ENCODE measurements at regions not wholly inside any gene's neighbourhood (a gene's known extent, or its start where the extent isn't known, plus 50 kb on each side); places are given as distances from the start of the nearest gene placed in this dataset.

DNA sequence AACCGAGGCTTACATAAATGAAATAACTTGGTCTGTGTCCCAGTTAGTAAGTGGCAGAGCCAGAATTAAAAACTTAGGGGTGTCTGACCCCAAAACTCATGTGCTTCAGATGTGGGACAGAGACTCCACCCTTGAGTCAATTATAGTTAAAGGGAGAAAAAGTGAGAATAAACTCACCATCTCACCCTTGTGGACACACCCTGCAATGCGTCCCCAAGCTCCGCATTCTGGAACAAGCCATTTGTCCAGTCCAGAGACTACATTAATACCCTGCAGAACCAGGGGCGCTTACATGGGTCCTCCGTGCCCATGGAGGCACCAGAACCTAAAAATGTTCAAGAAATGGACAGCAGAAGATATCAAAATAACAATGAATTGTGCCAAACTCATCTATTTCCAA, 207.0 kb upstream of the ZNF507 start:
- in situ Hi-C loops (cut with HindIII; ENCODE audit: low sequenced_read_pairs) = no loop called here

DNA sequence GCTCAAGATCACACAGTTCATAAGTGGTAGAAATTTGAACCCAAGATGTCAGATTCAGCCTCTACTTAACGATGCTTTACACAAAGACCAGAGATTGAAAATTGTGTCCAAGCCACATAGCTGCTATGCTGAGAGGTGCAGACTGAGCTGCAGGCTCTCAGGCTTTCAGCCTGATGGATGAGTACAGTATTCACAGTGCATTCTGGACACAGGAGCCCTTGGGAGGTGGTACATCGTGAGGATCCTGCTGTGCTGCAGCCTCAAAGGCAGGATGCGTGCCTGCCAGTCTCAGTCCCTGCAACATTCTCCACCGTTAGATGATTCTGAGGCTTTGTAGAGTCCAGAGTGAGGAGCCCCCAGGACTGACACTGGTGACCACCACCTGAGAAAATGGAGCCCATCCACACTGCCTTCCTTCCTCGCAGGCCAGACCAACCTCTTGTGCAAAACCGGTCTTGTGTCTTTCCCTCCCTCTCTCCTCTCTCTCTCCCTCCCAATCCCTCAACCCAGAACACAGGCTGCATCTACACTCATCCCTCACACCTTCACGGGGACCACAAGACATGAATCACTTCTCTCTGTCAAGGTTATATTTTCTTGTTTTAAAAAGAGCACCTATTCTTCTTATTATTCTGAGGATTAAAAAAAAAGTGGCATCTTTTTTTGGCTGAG, 203.4 kb upstream of the ZNF507 start:
- in situ Hi-C loops (cut with HindIII; ENCODE audit: low sequenced_read_pairs) = no loop called here

DNA sequence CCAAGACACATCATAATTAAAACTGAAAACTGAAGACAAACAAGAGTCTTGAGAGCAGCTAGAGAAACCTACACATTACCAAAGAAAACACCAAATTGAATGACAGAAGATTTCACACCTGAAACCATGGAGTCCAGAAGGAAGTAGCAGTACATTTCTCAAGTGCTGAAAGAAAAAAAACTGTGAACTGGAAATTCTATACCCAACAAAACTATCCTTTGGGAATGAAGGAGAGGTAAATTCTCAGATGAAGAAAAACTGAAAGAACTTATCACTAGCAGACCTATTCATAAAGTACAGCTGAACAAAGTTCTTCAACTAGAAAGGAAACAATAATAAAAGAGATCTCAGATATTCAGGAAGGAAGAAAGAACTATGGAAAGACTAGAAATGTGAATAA, 198.7 kb upstream of the ZNF507 start:
- in situ Hi-C loops (cut with HindIII; ENCODE audit: low sequenced_read_pairs) = no loop called here

DNA sequence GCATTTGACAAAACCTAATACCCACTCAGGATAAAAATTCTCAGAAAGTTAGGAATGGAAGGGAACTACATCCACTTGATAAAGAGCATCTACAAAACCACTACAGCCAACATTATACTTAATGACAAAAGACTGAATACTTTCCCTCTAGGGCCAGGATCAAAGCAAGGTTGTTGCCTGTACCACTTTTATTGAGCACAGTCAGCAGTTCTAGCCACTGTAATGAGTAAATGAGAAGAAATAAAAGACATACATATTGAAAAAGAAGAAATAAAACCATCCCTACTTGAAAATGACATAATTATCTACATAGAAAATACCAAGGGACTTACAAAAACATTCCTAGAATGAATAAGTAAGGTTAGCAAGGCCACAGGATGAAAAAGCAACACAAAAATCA, 194.8 kb upstream of the ZNF507 start:
- in situ Hi-C loops (cut with HindIII; ENCODE audit: low sequenced_read_pairs) = no loop called here

DNA sequence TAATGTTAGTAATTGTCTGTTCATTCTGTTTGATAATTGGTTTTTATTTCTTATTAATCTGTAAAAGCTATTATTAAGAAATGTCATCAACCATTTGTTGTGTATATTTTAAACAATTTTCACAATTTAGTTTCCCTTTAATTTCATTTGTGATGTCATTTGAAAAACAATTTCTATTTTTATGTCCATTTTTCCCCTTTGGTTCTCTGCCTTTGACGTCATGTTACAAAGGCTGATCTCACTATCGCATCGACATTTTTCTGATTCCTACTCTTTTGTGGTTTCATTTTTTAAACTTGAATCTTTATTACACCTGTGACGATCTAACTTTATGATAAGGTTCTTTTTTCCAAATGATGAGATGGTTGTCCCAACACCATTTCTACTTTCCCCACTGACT, 191.0 kb upstream of the ZNF507 start:
- in situ Hi-C loops (cut with HindIII; ENCODE audit: low sequenced_read_pairs) = no loop called here

DNA sequence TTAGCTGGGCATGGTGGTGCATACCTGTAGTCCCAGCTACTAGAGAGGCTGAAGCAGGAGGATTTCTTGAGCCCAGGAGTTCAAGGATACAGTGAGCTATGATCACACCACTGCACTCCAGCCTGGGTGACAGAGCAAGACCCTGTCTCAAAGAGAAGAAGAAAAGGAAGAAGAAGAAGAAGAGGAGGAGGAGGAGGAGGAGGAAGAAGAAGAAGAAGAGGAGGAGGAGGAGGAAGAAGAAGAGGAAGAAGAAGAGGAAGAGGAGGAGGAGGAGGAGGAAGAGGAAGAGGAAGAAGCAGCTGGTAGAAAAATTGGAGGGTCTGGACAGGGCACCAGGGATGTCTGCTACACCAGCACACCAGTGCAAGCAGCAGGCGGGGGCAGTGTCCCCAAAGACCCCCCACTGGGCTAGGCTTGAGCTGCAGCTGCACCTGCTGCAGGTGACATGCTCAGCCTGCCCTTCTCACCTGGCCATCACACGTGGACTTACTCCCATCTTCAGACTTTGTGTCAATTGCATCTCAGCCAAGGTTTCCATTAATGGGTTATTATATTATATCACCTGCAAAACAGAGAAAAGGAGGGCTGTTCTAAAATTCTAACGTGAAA, 180.9 kb upstream of the ZNF507 start:
- in situ Hi-C loops (cut with HindIII; ENCODE audit: low sequenced_read_pairs) = no loop called here

DNA sequence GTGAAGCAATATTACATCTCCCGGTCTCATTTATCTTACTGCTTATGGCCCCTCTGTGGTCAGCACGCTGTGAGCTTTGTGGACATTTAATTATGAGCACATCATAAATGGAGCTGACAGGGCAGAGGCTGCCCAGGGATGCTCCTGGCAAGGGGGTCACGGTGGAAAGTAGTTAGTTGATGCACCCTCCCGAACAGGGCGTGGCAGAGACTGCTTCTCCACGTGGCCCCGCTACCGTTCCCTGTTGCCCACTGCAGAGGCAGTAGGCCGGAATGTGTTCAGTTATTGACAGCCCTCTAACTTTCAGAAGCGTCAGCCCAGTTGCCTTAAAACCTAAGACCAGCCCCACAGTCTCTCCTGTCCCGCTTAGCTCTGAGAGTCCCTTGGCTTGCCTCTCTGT, 180.3 kb upstream of the ZNF507 start:
- in situ Hi-C loops (cut with HindIII; ENCODE audit: low sequenced_read_pairs) = no loop called here

DNA sequence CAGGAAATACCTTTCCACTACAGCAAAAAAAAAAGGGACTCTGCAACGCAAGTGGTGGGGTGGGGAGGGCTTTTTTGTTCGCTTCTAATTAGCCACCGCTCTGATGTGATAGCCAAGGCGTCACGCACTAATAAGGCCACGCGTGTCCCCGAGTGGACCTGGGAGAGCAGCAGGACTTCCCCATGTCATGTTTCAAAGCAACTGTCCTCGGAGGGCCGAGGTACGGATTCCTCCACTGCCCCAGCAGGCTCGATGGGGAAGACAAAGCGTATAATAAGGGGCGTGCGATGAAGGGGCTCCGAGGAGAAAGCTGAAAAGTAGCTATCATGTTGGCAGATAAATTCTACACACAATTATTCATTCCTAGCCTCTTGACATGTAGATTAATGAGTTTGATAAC, 179.7 kb upstream of the ZNF507 start:
- in situ Hi-C loops (cut with HindIII; ENCODE audit: low sequenced_read_pairs) = no loop called here

DNA sequence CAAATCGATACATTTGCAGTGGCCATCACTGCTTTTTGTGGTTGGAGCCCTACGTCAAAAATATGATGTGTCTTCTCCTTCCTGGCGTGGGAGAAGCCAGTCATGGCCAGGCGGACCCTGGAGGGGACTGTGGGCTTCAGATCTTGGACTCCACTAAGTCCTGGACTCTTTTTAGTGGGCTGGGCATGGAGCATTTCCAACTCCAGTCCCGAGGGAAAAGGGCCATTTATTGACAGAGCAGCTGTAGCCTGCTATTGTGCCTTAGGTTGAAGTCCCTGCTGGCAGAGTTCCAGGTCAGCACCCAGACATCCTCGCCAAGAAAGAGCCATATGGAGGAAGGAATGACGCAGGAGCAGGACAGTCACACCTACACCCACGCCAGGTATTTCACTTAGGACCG, 179.2 kb upstream of the ZNF507 start:
- in situ Hi-C loops (cut with HindIII; ENCODE audit: low sequenced_read_pairs) = no loop called here

DNA sequence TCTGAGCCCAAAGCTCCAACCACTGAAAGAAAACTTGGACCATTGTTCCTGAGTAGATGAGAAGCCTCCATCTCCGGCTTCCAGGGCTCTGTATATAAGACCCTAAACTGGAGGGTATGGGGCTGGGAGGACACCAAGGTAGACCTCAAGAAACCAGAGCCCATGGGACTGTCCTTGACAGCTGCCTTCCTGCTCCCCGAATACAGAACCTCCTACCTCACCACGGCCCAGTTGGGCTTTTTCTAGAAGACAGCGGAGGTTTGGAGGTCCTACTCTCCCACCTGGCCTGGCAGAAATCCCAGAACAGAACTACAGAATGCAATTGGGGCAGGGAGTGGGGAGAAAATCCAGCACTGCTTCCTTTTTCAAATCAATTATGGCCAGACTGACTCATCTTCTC, 177.3 kb upstream of the ZNF507 start:
- in situ Hi-C loops (cut with HindIII; ENCODE audit: low sequenced_read_pairs) = no loop called here

DNA sequence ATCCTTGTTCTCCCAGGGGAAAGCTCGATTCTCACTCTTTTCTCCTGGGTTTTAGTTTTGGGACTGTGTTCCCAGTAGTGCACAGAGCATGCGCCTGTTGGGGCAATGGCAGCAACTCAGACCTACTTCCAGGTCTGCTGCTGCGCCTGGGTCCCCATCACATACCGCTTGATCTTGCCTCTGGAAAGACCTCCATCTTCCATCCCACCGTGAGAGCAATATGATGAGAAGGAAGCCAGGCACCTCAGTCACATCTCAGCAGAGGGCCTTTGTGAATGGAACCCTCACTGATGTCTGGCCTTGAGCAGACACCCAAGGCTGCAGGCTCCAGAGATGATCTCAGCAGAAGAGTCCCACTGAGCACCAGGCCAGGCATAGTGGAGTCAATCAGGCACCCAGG, 176.8 kb upstream of the ZNF507 start:
- in situ Hi-C loops (cut with HindIII; ENCODE audit: low sequenced_read_pairs) = no loop called here

DNA sequence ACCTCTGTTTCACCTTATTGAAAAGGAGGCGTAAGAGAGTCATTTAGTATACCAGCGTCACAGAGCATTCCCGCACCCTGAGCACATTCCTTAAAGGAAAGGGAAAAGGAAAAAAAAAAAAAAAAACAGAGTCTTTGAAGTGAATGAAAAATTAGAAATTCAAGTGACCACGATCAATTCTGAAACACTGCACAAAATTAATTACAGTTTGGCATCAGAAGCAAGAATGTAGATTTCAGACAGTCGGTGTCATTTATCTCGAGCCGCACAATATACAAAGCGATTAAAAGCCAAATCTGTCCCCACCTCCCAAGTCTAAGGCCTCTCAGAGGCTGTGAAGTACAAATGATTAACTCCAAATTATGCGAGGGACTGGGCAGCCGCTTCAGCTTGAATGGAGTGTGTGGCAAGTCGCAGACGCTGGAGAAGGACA, 173.7 kb upstream of the ZNF507 start:
- in situ Hi-C loops (cut with HindIII; ENCODE audit: low sequenced_read_pairs) = no loop called here

DNA sequence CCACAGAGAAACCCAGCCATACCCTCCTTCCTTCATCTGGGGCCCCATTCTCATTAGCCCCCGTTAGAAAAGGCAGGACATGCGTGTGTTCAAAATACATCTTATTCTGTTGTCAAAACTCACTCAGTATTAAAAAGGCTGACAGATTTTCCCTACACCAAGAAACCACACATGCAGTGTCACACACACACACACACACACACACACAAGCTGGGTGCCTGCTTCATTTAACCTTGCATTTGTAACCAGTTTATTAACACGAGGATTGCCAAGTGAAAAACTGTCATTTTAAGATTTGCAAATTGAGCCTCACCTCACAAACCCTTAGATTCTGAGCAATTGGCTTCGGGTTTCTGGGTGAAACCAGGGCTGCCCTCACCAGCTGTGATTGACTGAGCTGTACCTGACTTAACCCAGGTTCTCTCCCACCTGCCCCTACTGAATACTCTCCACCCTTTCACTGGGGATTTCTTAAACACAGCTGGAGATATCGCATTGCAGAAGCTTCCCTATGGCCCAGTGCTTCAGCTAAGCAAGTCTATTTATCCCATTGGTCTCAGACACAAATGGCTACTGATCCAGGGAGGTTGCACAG, 172.7 kb upstream of the ZNF507 start:
- in situ Hi-C loops (cut with HindIII; ENCODE audit: low sequenced_read_pairs) = no loop called here

DNA sequence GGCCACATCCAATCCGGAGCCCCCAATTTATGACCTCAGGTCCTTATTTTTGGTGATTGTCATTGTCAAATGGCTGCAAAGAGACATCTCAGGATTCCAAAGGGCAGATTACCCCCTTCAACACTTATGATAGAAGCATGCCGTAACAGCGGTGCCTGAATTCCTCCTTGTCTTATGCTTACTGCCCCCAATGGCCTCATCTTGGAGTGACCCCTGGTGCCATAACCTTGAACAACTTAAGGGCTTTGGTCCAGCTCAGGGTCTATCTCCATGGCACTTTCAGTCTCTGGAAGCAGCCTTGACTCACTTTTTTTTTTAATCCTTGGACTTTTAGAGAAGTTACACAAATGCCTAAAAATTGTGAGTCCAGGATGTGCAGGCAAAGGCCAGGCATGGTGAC, 171.6 kb upstream of the ZNF507 start:
- in situ Hi-C loops (cut with HindIII; ENCODE audit: low sequenced_read_pairs) = no loop called here

DNA sequence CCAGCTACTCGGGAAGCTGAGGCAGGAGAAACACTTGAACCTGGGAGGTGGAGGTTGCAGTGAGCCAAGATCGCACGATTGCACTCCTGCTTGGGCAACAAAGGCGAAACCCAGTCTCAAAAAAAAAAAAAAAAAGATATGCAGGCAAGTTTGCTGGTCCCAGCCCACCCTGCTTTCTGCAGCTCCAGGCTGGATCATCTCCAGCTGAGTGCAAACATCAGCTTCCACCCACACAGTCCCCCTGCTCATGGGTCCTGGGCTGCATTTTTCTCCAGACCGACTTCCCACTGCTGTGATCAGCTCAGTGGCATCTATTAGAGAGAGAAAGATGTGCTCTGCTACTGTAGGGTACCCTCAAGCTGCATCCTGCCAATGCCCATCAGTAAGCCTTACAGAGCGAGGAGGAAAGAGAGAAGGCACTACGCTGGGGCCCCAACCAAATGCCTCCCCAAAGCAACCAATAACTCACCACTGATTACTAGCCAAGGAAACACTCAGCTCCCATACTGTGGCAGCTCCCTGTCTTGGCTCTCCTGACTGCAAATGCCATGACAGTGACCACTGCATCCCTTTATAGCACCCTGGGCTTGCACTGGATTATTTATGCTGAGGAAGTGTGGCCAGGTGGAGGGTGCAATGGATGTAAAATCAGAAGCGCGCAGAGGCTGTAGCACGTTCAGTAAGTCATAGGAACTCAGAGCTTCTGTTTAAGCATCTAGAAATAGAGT, 170.9 kb upstream of the ZNF507 start:
- in situ Hi-C loops (cut with HindIII; ENCODE audit: low sequenced_read_pairs) = no loop called here

DNA sequence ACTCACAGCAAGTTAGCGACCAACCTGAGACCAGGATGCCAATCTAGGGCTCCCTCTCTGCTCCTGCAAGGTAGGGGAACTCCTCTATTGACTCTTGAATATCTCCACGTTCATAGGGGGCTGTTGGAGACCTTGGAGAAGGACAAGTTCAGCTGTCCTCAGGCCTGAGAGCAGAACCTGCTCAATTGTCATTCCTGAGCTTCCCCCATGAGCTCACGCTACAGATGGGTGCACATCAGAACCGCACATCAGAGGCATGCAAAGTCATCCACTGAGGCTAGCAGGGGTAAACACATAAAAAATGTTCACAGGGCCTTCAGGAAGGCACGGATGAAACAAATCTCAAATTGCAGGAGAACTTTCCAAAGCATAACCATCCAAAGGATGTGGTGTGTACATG, 168.8 kb upstream of the ZNF507 start:
- in situ Hi-C loops (cut with HindIII; ENCODE audit: low sequenced_read_pairs) = no loop called here

DNA sequence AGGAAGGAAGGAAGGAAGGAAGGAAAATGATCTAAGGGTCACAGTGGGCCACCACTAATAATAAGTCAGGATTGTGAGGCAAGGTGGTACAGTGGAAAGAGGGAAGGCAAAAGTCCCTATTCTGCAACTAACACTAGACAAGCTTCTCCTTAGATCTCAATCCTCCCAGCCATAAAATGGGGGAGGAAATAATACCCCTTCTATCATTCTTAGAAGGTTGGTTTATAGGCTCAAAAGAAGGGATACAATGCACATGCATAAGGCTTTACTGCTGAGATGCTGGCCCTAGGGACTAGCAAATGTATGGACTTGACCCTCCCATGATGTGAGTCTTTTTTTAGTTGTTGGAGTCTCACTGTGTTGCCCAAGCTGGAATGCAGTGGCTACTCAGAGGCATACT, 167.7 kb upstream of the ZNF507 start:
- in situ Hi-C loops (cut with HindIII; ENCODE audit: low sequenced_read_pairs) = no loop called here

DNA sequence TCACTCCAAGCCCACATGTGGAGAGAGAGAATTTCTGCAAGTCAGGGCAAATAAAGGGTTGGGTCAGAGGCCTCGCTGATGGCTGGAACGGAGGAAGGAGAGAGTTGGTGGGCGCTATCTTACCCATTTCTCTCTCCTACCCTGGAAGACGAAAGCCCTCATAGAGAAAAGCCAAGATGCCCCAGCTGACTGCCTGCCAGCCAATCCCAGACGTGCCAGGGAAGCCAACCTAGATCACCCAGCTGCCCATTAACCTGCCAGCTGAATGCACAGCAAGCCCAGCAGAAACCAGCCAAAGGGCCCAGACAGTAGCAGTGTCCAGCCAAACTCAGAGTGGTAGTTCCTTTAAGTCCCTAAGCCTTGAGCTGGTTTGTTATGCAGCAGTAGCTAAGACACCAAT, 167.0 kb upstream of the ZNF507 start:
- in situ Hi-C loops (cut with HindIII; ENCODE audit: low sequenced_read_pairs) = no loop called here

DNA sequence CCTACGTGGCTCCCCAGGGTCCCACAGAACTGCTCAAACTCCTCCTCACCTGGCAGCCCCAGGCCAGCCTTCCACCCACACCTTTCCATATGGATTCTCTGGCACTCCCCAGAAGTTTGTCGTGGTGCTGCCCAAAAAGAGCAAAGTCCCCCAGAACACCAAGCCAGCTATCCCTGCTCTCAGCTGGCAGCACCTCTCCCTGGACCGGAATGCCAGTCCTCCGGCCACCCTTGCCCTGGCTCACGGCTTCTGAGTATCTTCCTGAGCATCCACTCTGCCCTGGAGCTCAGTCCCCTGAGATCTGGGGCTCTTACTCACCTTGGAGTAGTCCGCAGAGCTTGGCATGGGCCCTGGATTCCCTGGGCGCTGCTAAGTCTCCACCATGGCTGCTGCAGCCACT, 166.5 kb upstream of the ZNF507 start:
- in situ Hi-C loops (cut with HindIII; ENCODE audit: low sequenced_read_pairs) = no loop called here

DNA sequence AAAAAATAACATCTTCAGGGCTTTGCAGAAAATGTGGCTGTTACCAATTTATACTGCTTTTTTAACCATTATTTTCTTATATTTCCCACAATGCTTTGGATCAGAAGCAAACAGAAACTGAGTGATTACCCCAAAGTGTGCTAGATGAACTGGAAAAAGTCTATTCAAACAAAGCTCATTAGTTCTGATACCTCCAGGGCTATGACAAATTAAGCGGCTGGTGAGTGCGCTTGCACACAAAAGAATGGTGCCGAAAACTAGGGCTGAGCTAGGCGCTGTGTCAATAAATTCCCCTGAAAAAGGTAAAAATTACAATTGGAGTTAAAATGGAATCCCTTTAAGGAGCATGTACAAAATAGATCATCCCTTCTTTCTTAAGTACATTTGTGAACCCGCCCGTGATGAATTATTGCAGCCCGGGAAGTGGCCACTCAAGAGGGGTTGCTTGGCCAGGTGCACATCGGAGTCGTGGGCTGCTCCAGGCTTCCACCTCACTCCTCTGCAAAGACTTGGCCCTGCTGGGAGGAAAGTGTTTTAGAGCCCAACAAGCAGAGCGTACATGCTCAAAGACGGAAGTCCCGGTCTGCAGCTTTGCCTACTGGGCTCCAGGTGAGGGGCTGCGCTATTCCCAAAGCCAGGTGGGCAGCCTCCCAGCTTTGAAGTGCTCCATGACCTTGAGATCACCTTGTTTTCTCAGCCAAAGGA, 164.0 kb upstream of the ZNF507 start:
- in situ Hi-C loops (cut with HindIII; ENCODE audit: low sequenced_read_pairs) = no loop called here

DNA sequence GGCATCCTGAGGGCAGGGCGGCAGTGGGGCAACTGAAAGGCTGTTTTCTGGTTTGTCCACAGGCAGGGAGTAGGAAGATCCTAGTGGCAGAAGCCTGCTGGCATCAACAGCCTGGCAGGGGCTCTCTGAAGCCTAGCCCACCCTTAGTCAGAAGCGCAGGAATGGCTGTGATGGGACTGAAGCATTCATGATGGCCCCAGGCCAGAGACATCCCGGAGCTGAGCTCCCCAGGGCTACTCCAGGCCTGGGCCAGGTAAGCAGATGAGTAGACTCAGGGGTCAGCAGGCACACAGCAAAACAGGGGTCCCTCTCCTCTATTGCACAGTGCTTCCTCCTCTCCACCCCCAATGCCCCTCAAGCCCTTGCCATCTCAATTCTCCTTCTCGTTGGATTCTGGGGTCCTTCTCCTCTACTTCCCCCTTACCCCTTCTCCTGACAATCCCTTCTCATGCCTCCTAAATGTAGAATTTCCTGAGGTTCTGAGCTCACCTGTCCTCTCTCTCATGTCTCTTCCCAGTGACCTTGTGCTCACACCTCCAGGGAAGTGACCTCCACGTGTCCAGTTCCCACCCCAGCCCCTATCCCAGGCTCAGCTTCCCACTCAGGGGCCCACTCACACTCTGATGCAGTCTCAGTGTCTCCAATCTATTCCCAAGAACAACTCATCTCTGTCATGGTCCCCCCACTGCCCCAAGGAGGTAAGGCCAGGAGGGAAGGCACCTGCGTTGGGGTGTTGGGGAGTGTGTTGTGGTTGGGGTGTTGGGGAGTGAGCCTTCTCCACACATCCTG, 158.7 kb upstream of the ZNF507 start:
- in situ Hi-C loops (cut with HindIII; ENCODE audit: low sequenced_read_pairs) = no loop called here

All from DLD1 (cell line).